DMS79 treated with DMSO at 0.1 percent for 48 hours (cell line): ENCODE measurements at regions not wholly inside any gene's neighbourhood (a gene's known extent, or its start where the extent isn't known, plus 50 kb on each side); places are given as distances from the start of the nearest gene placed in this dataset.
A peak's percentile ranks its signal among the peaks of the same experiment; 100 is the strongest.

Experiments
- DNase-seq: peaks from one replicate; lab custom pipeline; 2025; lab: John Stamatoyannopoulos, UW

DNA sequence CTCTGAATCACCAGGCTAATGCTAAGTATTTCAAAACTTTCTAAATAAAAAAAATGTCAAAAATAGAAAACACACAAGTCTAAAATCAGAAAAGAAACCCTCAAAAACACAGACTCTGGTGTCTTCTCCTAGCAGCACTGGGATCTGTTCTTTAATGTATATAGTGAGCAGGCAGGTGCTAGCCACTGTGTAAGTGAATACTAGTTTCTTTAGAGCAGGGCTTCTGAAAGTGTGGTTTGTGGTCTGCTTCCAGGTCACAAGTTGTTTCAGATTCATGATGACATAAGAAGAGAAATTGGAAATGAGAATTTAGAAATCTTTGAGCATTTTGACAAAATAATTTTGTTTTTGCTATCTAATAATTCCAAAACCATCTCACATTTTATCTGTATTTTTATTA is 763.1 kb downstream of the USP25 start:
- DNase-seq = no peak

- no peak for DNase-seq
These were observed 766.8 kb downstream of the USP25 start for GRCh38 chr21:16496609-16497008.

- DNase-seq = no peak
These were observed 770.5 kb downstream of the USP25 start for GRCh38 chr21:16500271-16500670.

DNA sequence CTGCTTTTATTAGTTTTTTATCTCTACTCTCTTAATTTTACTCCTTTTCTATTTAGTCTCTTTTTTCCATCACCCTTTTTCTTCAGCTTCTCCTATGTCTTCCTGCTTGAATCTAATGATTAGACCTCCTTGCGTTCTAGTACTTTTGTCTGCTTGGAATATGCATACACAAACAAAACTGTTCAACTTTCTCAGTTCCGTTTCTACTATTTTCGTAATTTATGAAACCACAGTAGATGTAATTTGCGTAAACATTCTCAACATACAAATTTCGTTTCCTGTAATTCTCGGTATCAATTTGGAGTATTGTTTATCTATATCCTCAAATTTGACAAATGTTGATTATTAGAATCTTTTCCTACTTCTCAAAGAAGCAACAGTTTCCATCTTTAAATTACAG is 772.5 kb downstream of the USP25 start:
- DNase-seq = no peak

DNA sequence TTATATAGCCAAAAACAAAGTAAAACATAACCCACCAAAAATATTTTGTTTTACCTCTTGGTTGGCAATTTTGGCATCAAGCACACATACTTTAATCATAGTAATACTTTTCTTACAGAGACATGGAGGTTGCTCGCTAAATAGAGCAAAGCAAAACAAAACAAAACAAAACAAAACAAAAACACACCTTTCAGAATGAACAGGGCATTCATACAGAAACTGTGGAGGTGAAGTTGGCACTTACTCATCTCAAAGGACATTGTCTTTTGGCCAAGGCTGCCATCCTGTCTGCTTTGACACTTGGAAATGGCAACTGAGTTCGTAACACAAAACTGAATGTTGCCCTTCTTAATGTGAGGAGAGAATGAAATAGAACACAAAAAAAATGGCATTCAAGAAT is 773.1 kb downstream of the USP25 start:
- no peak for DNase-seq

DNA sequence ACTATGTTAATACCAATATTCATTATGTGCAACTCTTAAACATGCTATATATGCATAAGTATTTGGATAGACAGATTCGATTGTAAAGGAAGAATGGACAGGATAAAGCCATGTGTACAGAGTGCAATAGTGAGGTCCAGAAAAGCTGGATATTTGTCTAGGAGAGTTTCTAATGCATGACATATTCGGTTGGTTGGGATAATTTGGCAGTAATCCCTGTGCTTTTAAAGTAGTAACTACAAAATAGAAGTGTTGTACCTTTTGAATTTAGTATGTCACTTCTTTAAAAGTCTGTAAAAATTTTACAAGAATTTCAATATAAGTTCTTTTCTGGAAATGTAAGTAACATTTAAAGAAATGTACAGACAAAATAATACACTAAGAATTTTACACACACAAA is 774.5 kb downstream of the USP25 start:
- DNase-seq = no peak

GRCh38 chr21:16504766-16505165 is 775.0 kb downstream of the USP25 start:
- DNase-seq = no peak

- DNase-seq = no peak
These were observed 779.7 kb downstream of the USP25 start for GRCh38 chr21:16509476-16509875.

DNA sequence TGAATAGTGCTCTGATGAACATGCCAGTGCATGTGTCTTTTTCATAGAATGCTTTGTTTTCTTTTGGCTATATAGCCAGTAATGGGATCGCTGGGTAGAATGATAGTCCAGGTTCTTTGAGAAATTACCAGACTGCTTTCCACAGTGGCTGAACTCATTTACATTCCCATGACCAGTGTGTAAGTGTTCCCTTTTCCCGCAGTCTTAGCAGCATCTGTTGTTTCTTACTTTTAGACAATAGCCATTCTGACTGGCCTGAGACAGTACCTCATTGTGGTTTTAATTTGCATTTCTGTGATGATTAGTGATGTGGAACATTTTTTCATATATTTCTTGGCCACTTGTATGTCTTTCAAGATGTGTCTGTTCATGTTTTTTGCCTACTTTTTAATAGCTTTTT is 784.5 kb downstream of the USP25 start:
- DNase-seq = no peak

GRCh38 chr21:16517383-16517782 is 787.6 kb downstream of the USP25 start:
- no peak for DNase-seq

- DNase-seq = no peak
These were observed 789.3 kb downstream of the USP25 start for GRCh38 chr21:16519036-16519435.

- DNase-seq = no peak
These were observed 789.9 kb downstream of the USP25 start for GRCh38 chr21:16519644-16520043.

- no peak for DNase-seq
These were observed 792.8 kb downstream of the USP25 start for GRCh38 chr21:16522548-16522947.

GRCh38 chr21:16530656-16531055 is 800.9 kb downstream of the USP25 start:
- no peak for DNase-seq

- no peak for DNase-seq
These were observed 803.1 kb downstream of the USP25 start for GRCh38 chr21:16532840-16533239.

- DNase-seq = no peak
These were observed 804.1 kb downstream of the USP25 start for GRCh38 chr21:16533692-16534407.

- DNase-seq = peak; percentile 96
These were observed 804.8 kb downstream of the USP25 start for GRCh38 chr21:16534408-16535101.

DNA sequence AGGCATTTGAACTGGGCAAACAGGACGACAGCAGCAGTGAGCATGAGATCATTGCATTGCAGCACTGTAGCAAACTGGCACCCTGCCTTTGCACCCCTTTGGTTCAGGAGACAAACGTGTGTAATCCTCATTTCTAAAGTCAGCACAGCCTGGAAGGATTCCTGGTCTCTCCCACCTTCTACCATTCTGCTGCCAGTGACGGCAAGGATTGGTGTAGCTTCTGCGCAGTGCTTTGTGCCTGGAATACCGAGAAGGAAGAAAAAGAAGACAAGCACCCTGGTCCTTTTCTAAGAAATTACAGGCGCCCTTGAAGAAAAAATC is 805.3 kb downstream of the USP25 start:
- DNase-seq = peak; percentile 59

GRCh38 chr21:16535626-16536025 is 805.8 kb downstream of the USP25 start:
- peak; percentile 50 for DNase-seq

GRCh38 chr21:16536140-16536539 is 806.4 kb downstream of the USP25 start:
- peak; percentile 31 for DNase-seq

DNA sequence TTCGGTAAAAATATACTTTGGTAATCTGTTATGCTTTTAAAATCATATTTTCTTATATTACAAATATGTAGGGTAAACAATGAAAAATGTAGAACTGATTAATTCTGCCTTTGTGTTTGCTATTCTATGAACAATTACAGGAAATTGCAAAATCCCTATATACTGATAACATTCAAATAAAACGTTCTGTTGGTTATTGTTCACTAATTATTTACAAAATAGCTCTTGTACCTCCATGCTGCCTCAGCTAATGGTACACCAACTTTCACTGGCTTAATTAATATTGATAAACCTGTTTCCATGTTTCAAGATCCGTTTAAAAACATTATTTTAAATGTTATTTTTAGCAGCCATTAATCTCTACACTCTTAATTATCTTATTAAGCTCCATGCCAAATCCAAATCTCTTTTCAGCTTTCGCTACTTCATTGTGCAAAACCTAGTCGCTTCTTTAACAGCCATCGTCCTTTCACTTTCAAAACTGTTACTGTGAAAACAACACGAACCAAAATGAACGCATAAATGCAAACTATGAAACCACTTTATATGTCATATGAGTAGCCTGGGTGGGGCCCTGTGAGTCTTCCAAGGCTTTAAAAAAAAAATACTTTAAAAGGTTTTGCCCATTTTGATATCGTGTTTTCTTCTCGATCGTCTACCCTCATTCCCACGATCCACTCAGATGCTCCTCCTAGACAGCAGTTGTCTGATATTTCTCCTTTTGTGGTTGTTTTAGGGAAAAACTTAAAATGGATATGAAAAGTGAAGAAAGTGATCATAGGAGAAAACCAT is 807.1 kb downstream of the USP25 start:
- DNase-seq = peak; percentile 76

GRCh38 chr21:16537501-16537900 is 807.7 kb downstream of the USP25 start:
- peak; percentile 26 for DNase-seq

DNA sequence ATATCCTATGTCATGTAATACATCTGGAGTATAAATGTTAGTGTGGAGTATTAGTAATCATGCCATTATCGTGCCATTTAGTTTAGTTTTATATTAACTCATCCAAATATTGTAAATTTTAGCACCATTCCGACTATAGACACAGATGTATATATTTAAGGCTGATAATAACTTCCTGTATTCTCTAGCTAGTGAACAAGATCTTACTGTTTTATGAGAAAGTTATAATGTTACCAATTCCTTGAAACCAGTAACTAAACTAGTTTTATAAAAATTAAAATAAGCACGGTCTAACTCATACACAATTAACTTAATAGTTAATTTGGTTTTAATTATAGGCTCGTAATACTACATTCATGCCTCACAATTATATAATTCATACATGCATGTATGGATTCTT is 808.6 kb downstream of the USP25 start:
- peak; percentile 30 for DNase-seq
